Body of pancreas (tissue), 4 donors: ENCODE measurements at regions not wholly inside any gene's neighbourhood (a gene's known extent, or its start where the extent isn't known, plus 50 kb on each side); places are given as distances from the start of the nearest gene placed in this dataset.

Source experiments
- POLR2A ChIP-seq, 3 donors: fragments of 450-650 bp; IDR thresholded peaks; one replicate each; pipeline ENCODE4 v1.6.1; 2016; ENCODE audit warnings: antibody characterized with exemption in 3 of 3, mild to moderate bottlenecking in 2 of 3
- TF ChIP-seq, protein P1 (sequence below), 7 experiments: fragments of 450-650 bp in 4 of 7; fragments of 200-600 bp in 3 of 7; sonication (generic) in 3 of 7; IDR thresholded peaks; one replicate each; pipeline ENCODE4 v1.5.1; 2016 to 2019; ENCODE audit warnings: antibody characterized with exemption in 7 of 7

DNA sequence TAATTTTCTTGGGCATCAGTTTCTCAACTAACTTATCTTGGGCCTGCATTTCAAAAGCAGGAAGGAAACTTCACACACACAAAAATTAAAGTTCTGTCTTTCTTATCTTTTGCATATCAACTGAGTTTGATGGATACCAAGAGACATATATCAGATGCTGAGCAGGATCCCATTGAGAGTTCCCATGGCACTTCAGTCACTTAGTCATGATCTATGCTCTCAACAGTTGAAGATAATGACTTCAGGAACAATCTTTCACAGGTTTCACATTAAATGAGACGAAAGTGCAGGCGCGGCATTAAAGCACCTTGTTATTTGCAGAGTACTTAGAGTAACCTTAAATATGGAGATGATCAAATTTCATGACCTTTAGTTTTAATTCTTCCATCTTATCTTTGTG, 2139.8 kb upstream of the CELF4 start:
- TF ChIP-seq, protein P1, sequence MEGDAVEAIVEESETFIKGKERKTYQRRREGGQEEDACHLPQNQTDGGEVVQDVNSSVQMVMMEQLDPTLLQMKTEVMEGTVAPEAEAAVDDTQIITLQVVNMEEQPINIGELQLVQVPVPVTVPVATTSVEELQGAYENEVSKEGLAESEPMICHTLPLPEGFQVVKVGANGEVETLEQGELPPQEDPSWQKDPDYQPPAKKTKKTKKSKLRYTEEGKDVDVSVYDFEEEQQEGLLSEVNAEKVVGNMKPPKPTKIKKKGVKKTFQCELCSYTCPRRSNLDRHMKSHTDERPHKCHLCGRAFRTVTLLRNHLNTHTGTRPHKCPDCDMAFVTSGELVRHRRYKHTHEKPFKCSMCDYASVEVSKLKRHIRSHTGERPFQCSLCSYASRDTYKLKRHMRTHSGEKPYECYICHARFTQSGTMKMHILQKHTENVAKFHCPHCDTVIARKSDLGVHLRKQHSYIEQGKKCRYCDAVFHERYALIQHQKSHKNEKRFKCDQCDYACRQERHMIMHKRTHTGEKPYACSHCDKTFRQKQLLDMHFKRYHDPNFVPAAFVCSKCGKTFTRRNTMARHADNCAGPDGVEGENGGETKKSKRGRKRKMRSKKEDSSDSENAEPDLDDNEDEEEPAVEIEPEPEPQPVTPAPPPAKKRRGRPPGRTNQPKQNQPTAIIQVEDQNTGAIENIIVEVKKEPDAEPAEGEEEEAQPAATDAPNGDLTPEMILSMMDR (IDR thresholded peaks at IDR 0.05) = no peak
- TF ChIP-seq POLR2A (IDR thresholded peaks at IDR 0.05) = no peak
